Cardiac muscle cell (in vitro differentiated cells and primary cell): ENCODE measurements at regions not wholly inside any gene's neighbourhood (a gene's known extent, or its start where the extent isn't known, plus 50 kb on each side); places are given as distances from the start of the nearest gene placed in this dataset.

Experiments
- DNase-seq, 2 donors: peaks; one replicate each; pipeline versions ENCODE4 v3.0.0 to v3.0.0-alpha.2; 2010 to 2017; ENCODE audit warnings: low read depth in 1 of 2, low spot score in 1 of 2
- H3K27ac ChIP-seq: fragments of 200-600 bp; sonication (generic); 2 replicates; pipeline ENCODE4 v1.5.1; 2016
- H3K27me3 ChIP-seq: fragments of 200-600 bp; sonication (generic); 2 replicates; pipeline ENCODE4 v1.6.0; 2016; ENCODE audit warnings: control low read depth
- H3K36me3 ChIP-seq: fragments of 200-600 bp; sonication (generic); 2 replicates; pipeline ENCODE4 v1.5.1; 2016; ENCODE audit warnings: control low read depth
- H3K4me1 ChIP-seq: fragments of 200-600 bp; sonication (generic); 2 replicates; pipeline ENCODE4 v1.8.1; 2017; ENCODE audit warnings: low read depth, mild to moderate bottlenecking, mixed run types
- H3K4me3 ChIP-seq: fragments of 200-600 bp; sonication (generic); 2 replicates; pipeline ENCODE4 v1.5.1; 2016; ENCODE audit warnings: mild to moderate bottlenecking
- H3K9me3 ChIP-seq: fragments of 200-600 bp; sonication (generic); 2 replicates; pipeline ENCODE4 v1.5.1; 2017; ENCODE audit warnings: low read depth, mild to moderate bottlenecking, control low read depth
- CTCF ChIP-seq: IDR thresholded peaks from 2 replicates; pipeline ENCODE4 v1.5.1; 2012; ENCODE audit warnings: low read depth, mild to moderate bottlenecking, low read length

- Histone ChIP-seq H3K27ac (no peak overlapping the region), H3K4me1 (no peaks in the 10 kb centered on the region), H3K4me3 (no peak overlapping the region), H3K27me3 (no peaks in the 10 kb centered on the region), H3K9me3 (no peaks in the 10 kb centered on the region), H3K36me3 (no peaks in the 10 kb centered on the region)
- DNase-seq = no peak
- no peak for TF ChIP-seq CTCF
Measured at GRCh38 chr10:84770824-84771223, 442.4 kb downstream of the CCSER2 start.

DNA sequence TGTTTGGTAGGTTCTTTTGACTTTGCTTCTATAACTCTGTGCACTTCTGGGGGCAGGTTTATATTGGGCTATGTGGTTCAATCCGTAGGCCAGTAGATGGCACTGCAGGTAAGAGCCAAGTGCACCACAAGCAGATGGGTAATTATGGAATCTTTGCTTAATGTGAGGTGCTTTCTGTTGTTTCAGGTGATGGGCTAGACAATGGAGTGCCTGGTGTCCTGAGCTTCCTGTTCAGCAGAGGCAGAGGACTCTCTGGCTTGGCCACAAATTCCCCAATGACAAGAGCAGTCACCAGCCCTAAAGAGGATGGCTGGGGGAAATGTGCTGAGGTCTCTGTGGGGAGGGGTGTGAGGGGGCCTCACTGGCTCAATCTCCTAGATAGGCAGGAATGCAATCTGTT is 455.0 kb downstream of the CCSER2 start:
- H3K27ac ChIP-seq = no peak overlapping the region
- H3K4me1 ChIP-seq = peaks cover 8% of the 10 kb centered on the region
- peak; percentile 34 for TF ChIP-seq CTCF
- H3K27me3 ChIP-seq = no peaks in the 10 kb centered on the region
- peak; percentile 11 to 62 for DNase-seq
- H3K9me3 ChIP-seq = no peaks in the 10 kb centered on the region
- H3K4me3 ChIP-seq = no peak overlapping the region
- no peaks in the 10 kb centered on the region for H3K36me3 ChIP-seq

- Histone ChIP-seq H3K9me3 (no peaks in the 10 kb centered on the region), H3K4me3 (no peak overlapping the region), H3K4me1 (peaks cover 8% of the 10 kb centered on the region), H3K27ac (no peak overlapping the region), H3K27me3 (peaks cover under 1% of the 10 kb centered on the region), H3K36me3 (no peaks in the 10 kb centered on the region)
- no peak for TF ChIP-seq CTCF
- DNase-seq = no peak
Measured at GRCh38 chr10:84783909-84784308, 455.5 kb downstream of the CCSER2 start.

- no peaks in the 10 kb centered on the region for H3K36me3 ChIP-seq
- H3K9me3 ChIP-seq = no peaks in the 10 kb centered on the region
- H3K4me1 ChIP-seq = peaks cover 8% of the 10 kb centered on the region
- DNase-seq = no peak
- H3K27ac ChIP-seq = no peak overlapping the region
- no peak overlapping the region for H3K4me3 ChIP-seq
- peaks cover 9% of the 10 kb centered on the region for H3K27me3 ChIP-seq
- TF ChIP-seq CTCF = no peak
Measured at GRCh38 chr10:84784749-84785148, 456.4 kb downstream of the CCSER2 start.

DNA sequence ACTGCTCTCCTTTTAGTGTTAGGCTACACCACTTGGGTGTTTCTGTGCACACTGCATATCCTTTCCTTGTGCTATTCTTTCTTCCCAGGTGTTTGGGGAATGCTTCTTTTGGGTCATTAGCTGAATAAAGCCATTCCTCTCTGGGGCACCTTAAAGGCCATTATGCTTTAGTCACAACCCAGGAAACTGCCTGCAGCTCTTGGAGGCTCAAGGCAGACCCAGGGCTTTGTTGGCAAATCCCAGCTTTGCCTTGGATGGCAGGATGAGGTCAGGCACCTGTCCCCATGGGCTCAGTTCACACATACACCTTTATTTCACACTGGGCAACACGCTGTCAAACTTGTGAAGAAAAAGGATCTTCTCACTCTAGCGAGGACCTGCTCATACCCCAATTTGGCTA is 460.6 kb downstream of the CCSER2 start:
- peaks cover 8% of the 10 kb centered on the region for H3K4me1 ChIP-seq
- H3K9me3 ChIP-seq = no peaks in the 10 kb centered on the region
- H3K36me3 ChIP-seq = no peaks in the 10 kb centered on the region
- H3K27ac ChIP-seq = no peak overlapping the region
- TF ChIP-seq CTCF = no peak
- DNase-seq = no peak
- no peak overlapping the region for H3K4me3 ChIP-seq
- peaks cover 22% of the 10 kb centered on the region for H3K27me3 ChIP-seq

GRCh38 chr10:84798312-84798711 is 469.9 kb downstream of the CCSER2 start:
- H3K36me3 ChIP-seq = no peaks in the 10 kb centered on the region
- TF ChIP-seq CTCF = no peak
- DNase-seq = no peak
- H3K27ac ChIP-seq = no peak overlapping the region
- H3K9me3 ChIP-seq = no peaks in the 10 kb centered on the region
- H3K4me3 ChIP-seq = no peak overlapping the region
- H3K27me3 ChIP-seq = peaks cover 17% of the 10 kb centered on the region
- peaks cover 14% of the 10 kb centered on the region for H3K4me1 ChIP-seq
